HUES64 (cell line): ENCODE measurements at regions not wholly inside any gene's neighbourhood (a gene's known extent, or its start where the extent isn't known, plus 50 kb on each side); places are given as distances from the start of the nearest gene placed in this dataset.

Experiments used
- H3K27ac ChIP-seq: 2 replicates; pipeline ENCODE4 v1.7.0; 2013; ENCODE audit warnings: low read depth, low read length, inconsistent platforms
- H3K27me3 ChIP-seq: 2 replicates; pipeline ENCODE4 v1.6.1; 2013; ENCODE audit warnings: mild to moderate bottlenecking, low read length; ENCODE audit not compliant: insufficient read depth
- H3K36me3 ChIP-seq: 2 replicates; pipeline ENCODE4 v1.6.1; 2013; ENCODE audit warnings: mild to moderate bottlenecking, low read length; ENCODE audit not compliant: insufficient read depth
- H3K4me1 ChIP-seq: 2 replicates; pipeline ENCODE4 v1.6.1; 2013; ENCODE audit warnings: mild to moderate bottlenecking, low read length, moderate library complexity; ENCODE audit not compliant: insufficient read depth
- H3K4me3 ChIP-seq: 2 replicates; pipeline ENCODE4 v1.5.1; 2013; ENCODE audit warnings: mild to moderate bottlenecking, low read length, moderate library complexity
- H3K9ac ChIP-seq: 2 replicates; pipeline ENCODE4 v1.6.1; 2013; ENCODE audit warnings: mild to moderate bottlenecking, low read depth, low read length
- H3K9me3 ChIP-seq: 2 replicates; pipeline ENCODE4 v1.6.1; 2013; ENCODE audit warnings: low read depth, low read length; ENCODE audit not compliant: insufficient read depth
- WGBS: fragments of 150-250, 120-280 bp; methylation state at CpG from one replicate; pipeline ENCODE4 v1.1.7; 2013; ENCODE audit warnings: missing lambda C conversion rate; 5-methylcytosine and 5-hydroxymethylcytosine counted together

DNA sequence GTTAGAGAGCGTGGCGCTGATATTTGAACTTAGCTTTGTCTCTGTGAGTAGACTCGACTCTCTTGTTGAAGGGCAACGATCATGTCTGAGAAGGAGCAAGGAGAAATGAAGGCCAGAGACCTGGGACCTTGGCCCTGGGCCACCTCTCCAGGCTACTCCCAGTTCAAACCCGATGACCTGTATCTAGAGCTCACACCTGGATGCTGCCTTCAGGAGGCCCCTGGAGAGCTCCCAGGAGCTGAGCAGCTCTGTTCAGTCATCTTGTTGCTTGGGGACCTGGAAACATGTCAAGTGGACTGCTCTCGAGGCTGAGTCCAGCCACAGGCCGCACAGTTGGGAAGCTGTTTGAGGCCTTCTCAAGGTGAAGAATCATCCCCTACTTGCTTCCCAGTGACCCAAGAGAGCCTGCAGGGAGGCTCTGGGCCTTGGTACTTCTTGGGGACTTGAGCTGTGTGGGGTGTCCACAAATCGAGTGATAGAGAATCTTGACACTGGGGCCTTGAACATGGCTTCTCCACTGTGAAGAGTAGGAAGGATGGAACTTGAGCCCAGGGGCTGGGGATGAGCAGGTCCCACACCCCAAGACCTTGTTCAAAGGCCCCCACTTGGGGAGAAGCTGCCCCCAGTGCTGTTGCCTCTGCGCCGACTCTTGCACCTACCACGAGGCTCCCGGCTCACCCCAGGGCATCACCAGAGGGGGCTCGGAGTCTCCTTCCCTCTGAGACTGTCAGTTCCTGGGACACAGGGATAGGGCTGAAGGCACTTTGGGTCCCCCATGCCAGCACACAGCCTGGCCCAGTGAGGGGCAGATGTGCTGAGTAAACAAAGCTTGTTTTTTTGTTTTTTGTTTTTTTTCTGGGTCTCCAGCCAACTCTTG, 112.1 kb downstream of the IRX5 start:
- Histone ChIP-seq H3K27me3 (no peaks in the 10 kb centered on the region), H3K4me1 (no peaks in the 10 kb centered on the region), H3K9me3 (no peaks in the 10 kb centered on the region), H3K9ac (no peak overlapping the region), H3K4me3 (no peak overlapping the region), H3K36me3 (no peaks in the 10 kb centered on the region), H3K27ac (no peak overlapping the region)
- 96% methylated on average over 13 of the region's 13 CpGs for WGBS

DNA sequence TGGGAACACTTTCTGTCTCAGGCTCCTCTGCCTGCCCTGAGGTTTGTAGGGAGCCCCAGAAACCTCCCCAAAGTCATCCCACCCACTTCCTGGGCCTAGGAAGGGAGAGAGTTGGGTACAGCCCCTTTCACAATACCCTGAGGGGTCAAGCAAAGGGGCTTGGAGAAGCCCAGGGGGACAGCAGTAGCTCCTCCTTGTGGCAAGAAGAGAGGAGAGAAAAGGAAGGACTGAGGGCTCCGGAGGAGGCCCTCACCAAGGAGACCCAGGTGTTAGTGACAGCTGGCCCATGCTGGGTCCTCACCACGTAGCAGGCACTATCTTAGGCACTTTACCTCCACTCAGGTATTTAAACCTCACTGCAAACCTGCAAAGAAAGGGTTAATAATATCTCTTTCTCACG, 112.8 kb downstream of the IRX5 start:
- Histone ChIP-seq H3K9ac (no peak overlapping the region), H3K4me3 (no peak overlapping the region), H3K27me3 (no peaks in the 10 kb centered on the region), H3K27ac (no peak overlapping the region), H3K9me3 (no peaks in the 10 kb centered on the region), H3K4me1 (no peaks in the 10 kb centered on the region), H3K36me3 (no peaks in the 10 kb centered on the region)
- whole genome bisulfite sequencing: 72% methylated on average over 3 of the region's 3 CpGs

DNA sequence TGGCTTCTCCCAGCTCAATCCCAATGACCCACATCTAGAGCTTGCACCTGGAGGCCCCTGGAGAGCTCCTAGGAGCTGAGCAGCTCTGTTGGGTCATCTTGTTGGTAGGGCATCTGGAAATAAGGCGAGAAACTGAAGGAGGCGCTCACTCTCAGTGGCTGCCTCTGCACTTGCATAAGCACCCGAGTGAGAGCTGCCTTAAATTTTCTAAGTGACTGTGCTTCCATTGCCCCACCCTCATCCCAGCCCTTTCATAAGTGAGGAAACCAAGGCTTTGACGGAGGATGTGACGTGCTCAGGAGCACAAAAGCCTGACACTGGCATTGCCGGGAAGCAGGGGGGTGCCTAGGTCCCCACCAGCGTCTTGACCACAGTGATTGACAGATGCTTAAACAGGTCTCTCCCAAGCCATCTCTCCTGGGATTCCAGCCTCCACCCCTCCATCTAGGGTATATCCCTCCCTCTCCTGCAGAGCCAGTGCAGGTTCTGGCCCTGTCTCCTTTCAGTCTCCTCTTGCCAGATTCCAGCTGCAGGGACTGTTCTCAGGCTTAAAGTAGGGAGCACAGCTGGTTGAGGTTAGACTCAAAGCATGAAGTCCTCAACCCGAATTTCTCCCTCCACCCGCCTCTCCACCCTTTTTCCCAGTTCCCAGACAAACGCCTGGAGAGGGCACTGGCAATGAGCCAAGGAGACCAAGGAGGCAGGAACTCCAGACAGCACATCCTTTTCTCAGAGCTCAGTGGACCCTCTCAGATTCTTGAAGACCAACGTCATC, 113.7 kb downstream of the IRX5 start:
- no peak overlapping the region for H3K4me3 ChIP-seq
- no peaks in the 10 kb centered on the region for H3K4me1 ChIP-seq
- no peaks in the 10 kb centered on the region for H3K27me3 ChIP-seq
- no peaks in the 10 kb centered on the region for H3K36me3 ChIP-seq
- WGBS: 84% methylated on average over 11 of the region's 11 CpGs
- H3K9ac ChIP-seq: no peak overlapping the region
- no peak overlapping the region for H3K27ac ChIP-seq
- no peaks in the 10 kb centered on the region for H3K9me3 ChIP-seq

DNA sequence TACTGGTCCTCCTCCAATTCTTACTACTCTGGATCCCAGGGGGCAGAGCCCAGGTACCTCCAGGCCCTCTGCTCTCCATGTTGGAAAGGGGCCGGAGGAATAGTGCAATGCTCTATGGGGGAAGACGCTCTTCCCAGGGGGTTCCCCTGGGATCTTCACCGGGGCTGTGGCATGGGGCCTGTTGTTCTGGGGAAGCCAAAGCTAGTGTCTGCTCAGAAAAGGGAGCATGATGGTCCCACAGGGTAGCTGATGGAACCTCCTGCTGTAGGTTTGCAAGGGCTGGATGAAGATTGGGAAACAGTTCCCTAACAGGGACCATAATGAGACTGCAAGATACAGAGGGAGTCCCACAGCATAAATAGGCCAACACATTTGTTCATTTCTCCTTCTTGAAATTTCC, 114.7 kb downstream of the IRX5 start:
- H3K4me1 ChIP-seq: no peaks in the 10 kb centered on the region
- WGBS: 91% methylated on average over 3 of the region's 3 CpGs
- no peaks in the 10 kb centered on the region for H3K36me3 ChIP-seq
- H3K9ac ChIP-seq: no peak overlapping the region
- no peaks in the 10 kb centered on the region for H3K27me3 ChIP-seq
- no peaks in the 10 kb centered on the region for H3K9me3 ChIP-seq
- H3K4me3 ChIP-seq: no peak overlapping the region
- H3K27ac ChIP-seq: no peak overlapping the region

DNA sequence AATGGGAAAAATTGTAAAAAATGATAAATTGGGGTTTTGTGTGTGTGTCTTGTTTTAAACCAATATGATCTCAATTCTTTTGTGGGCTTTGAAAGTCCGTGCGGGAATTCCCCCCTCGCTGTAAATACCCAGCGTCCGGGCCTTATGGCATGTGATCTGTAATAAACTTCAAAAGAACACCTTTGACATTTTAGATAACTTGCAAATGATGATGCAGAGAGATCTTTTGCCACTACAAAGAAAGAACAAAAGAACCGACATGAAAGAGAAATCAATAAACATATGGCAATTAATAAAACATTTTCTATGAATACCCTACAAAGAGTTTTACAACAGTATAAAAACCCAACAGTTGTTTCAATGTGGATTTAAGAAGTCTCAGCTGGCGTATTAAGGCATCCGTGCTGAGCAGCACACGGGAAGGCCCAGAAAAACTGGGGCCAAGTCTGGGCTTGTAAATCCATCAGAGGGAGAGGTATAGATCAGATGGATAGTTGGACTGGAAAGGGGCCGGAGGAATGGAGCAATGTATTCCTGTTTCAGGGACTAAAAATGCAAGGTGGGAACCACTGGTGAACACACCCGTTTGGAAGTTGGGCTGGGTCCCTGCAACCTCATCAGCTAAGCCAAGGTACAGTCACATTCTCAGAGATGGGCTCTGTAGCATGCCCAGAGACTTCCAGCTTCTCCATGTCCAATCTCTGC, 115.2 kb downstream of the IRX5 start:
- H3K4me1 ChIP-seq: no peaks in the 10 kb centered on the region

DNA sequence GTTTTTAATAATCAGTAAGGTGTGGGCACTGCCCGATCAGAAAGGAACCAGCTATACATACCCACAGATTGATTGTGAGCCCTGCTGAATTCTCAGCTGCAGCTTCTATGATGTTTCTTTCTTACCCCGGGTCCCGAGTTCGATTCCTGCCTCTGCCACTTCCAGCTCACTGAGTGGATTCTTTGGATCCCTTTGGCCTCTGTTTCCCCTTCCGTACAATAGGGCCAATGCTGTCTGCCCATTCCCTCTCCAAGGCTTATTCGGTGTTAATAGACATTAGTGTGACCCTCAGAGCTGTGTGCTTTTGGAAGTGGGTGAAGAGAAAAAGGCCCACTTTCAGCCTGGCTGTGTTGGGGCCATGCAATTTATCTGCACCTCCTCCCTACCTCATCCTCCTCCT, 115.8 kb downstream of the IRX5 start:
- no peak overlapping the region for H3K4me3 ChIP-seq
- no peak overlapping the region for H3K9ac ChIP-seq
- no peaks in the 10 kb centered on the region for H3K27me3 ChIP-seq
- no peaks in the 10 kb centered on the region for H3K4me1 ChIP-seq
- H3K27ac ChIP-seq: no peak overlapping the region
- H3K9me3 ChIP-seq: no peaks in the 10 kb centered on the region
- no peaks in the 10 kb centered on the region for H3K36me3 ChIP-seq
- WGBS: 95% methylated on average over 6 of the region's 6 CpGs

More for the DNA sequence above, 115.2 kb downstream of the IRX5 start:
- Histone ChIP-seq H3K9me3 (no peaks in the 10 kb centered on the region), H3K4me3 (no peak overlapping the region), H3K27me3 (no peaks in the 10 kb centered on the region), H3K27ac (no peak overlapping the region), H3K9ac (no peak overlapping the region), H3K36me3 (no peaks in the 10 kb centered on the region)
- 97% methylated on average over 11 of the region's 11 CpGs for WGBS

DNA sequence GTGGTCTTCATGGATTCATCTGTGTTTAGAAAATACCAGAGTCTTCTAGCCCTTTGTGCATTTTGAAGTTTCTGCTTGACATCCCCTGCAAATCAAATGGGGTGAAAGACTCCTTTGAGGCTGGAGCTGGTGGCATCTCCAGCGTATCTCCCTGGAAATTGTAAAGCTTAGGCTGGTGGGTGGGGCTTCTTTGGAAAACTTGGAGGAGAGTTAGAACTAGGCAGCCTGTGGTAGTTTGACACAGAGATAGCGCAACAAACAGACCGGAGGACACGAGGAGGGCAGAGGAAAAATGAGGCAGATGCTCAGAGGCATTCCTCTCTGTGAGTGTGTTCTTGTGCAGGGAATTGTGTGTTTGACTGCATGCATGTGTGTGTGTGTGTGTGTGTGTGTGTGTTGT, 116.3 kb downstream of the IRX5 start:
- Histone ChIP-seq H3K9me3 (no peaks in the 10 kb centered on the region), H3K27me3 (no peaks in the 10 kb centered on the region), H3K4me3 (no peak overlapping the region), H3K27ac (no peak overlapping the region), H3K36me3 (no peaks in the 10 kb centered on the region), H3K4me1 (no peaks in the 10 kb centered on the region), H3K9ac (no peak overlapping the region)
- 90% methylated on average over 4 of the region's 4 CpGs for WGBS

DNA sequence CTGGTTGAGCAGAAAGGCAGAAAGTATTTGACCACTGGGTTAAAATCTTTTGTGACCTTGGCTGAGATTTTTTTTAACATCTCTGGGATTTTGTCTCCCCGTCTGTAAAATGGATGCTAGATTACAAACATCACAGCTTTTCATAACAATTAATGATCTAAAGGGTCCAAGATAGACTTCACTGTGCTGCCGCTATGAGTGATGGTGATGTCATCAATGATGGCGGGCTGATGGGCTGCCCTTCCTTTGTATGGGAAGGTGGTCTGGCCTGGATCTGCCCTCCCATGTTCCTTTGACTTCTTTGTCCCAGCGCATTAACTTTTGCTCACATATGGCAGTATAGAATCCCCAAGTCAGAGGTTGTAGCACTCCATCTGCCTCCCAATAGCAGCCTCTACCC, 116.7 kb downstream of the IRX5 start:
- no peak overlapping the region for H3K27ac ChIP-seq
- 98% methylated on average over 4 of the region's 4 CpGs for WGBS

DNA sequence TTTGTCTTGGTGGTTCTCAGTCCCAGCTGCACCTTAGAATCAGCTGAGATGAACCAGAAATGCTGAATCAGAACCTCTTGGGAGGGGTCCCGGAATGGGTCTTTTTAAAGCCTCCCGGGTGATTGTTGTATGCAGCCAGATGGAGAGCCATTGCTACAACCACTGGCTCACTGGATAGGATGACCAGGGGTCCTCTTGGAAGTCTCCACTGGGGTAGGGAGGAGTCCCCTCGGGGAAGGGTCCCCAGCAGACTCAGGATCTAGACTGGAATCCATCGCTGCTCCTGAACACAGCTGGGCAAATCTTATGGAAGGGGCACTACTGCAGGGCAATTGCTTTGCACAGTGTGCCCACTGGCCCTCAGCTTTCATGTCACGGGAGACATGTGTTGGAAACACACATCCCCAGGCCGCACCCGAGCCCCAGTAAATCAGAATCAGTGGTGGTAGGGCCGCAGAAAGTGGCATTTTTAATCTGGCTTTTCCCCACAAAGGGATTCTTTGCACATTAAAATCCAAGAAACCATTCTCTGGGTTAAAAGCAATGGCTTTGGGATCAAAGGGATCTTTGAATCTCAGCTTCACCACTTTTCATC, 117.3 kb downstream of the IRX5 start:
- H3K9me3 ChIP-seq: no peaks in the 10 kb centered on the region
- no peak overlapping the region for H3K27ac ChIP-seq
- no peaks in the 10 kb centered on the region for H3K27me3 ChIP-seq
- H3K4me3 ChIP-seq: no peak overlapping the region
- no peaks in the 10 kb centered on the region for H3K4me1 ChIP-seq
- 96% methylated on average over 8 of the region's 8 CpGs for WGBS
- no peak overlapping the region for H3K9ac ChIP-seq
- H3K36me3 ChIP-seq: no peaks in the 10 kb centered on the region

More for the DNA sequence above, 116.7 kb downstream of the IRX5 start:
- H3K9me3 ChIP-seq: no peaks in the 10 kb centered on the region
- no peaks in the 10 kb centered on the region for H3K27me3 ChIP-seq
- H3K4me3 ChIP-seq: no peak overlapping the region
- no peaks in the 10 kb centered on the region for H3K36me3 ChIP-seq
- no peak overlapping the region for H3K9ac ChIP-seq
- no peaks in the 10 kb centered on the region for H3K4me1 ChIP-seq

DNA sequence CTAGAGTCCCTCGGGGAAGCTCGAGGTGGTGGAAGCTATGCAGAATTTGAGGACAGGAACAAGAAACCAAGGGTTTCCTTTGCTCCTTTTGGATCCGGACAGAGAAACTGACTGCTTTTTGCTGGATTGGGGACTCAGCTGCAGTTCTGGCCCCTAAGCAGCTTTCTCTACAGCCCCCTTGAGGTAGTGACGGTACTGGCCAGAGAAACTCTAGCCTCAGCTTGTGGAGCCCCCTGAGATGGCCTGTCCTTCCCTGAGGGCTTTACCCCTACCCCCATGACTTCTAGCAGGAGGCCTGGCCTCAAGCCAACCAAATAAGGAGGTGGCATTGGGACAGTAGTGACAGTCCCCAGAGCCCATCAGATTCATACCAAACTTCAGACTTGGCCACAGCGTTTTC, 118.1 kb downstream of the IRX5 start:
- Histone ChIP-seq H3K9ac (no peak overlapping the region), H3K27me3 (no peaks in the 10 kb centered on the region), H3K36me3 (no peaks in the 10 kb centered on the region), H3K9me3 (no peaks in the 10 kb centered on the region), H3K27ac (no peak overlapping the region), H3K4me3 (no peak overlapping the region), H3K4me1 (no peaks in the 10 kb centered on the region)
- 87% methylated on average over 5 of the region's 5 CpGs for WGBS
